IMR-90 (cell line): ENCODE measurements at regions not wholly inside any gene's neighbourhood (a gene's known extent, or its start where the extent isn't known, plus 50 kb on each side); places are given as distances from the start of the nearest gene placed in this dataset.

Experiments used
- ATAC-seq: fragments of 200-7000 bp; cut with Tn5 transposase; 2 replicates; pipeline ENCODE4 v1.9.1; 2020; ENCODE audit warnings: low read depth, mild to moderate bottlenecking, moderate library complexity
- BruUV-seq: library from RNA; stranded (reverse); fragments of 400-500 nt; replicated peaks from 2 replicates; lab custom pipeline; 2021; lab: Mats Ljungman, UMichigan
- CTCF ChIA-PET: fragments of 300-600 bp; formaldehyde crosslinking; extraction: SDS; loops from one replicate; lab custom pipeline; 2021; ENCODE audit warnings: antibody characterized with exemption; lab: Yijun Ruan, JAX
- POLR2A ChIA-PET: fragments of 300-600 bp; sonication (Branson Sonifier 250); formaldehyde crosslinking; loops from one replicate; lab custom pipeline; 2022; ENCODE audit warnings: antibody characterized with exemption; ENCODE audit not compliant: unreplicated experiment; lab: Charles Lee
- DNase-seq: peaks from one replicate; pipeline ENCODE4 v3.0.0; 2013
- H2AFZ ChIP-seq: replicated peaks from 2 replicates; pipeline ENCODE3; 2013; ENCODE audit warnings: low read length, mild to moderate bottlenecking; ENCODE audit not compliant: poor library complexity
- H2AK5ac ChIP-seq: 2 replicates; pipeline ENCODE4 v1.6.1; 2013; ENCODE audit warnings: low read depth, low read length, inconsistent platforms
- H2AK9ac ChIP-seq: replicated peaks from 2 replicates; pipeline ENCODE3; 2013; ENCODE audit warnings: mild to moderate bottlenecking, low read depth, low read length, moderate library complexity; ENCODE audit not compliant: poor library complexity
- H2BK120ac ChIP-seq: 2 replicates; pipeline ENCODE4 v1.6.1; 2013; ENCODE audit warnings: low read depth, low read length, inconsistent platforms
- H2BK15ac ChIP-seq: 3 replicates; pipeline ENCODE4 v1.6.1; 2013; ENCODE audit warnings: low read depth, low read length, inconsistent platforms
- H2BK20ac ChIP-seq: 2 replicates; pipeline ENCODE4 v1.6.1; 2013; ENCODE audit warnings: low read depth, mild to moderate bottlenecking, inconsistent platforms, low read length, moderate library complexity
- H2BK5ac ChIP-seq: 2 replicates; pipeline ENCODE4 v1.6.1; 2013; ENCODE audit warnings: mild to moderate bottlenecking, low read depth, low read length, inconsistent platforms; ENCODE audit not compliant: poor library complexity, severe bottlenecking
- H3K14ac ChIP-seq: replicated peaks from 2 replicates; pipeline ENCODE4 v1.6.1; 2013; ENCODE audit warnings: low read depth, low read length, inconsistent platforms
- H3K18ac ChIP-seq: 2 replicates; pipeline ENCODE4 v1.6.1; 2013; ENCODE audit warnings: low read depth, low read length, control low read depth
- H3K23ac ChIP-seq: 2 replicates; pipeline ENCODE4 v1.6.1; 2013; ENCODE audit warnings: low read depth, low read length, inconsistent platforms
- H3K27ac ChIP-seq: 2 replicates; pipeline ENCODE4 v1.5.1; 2013; ENCODE audit warnings: mild to moderate bottlenecking, control low read depth, low read length; ENCODE audit not compliant: insufficient read depth
- H3K27me3 ChIP-seq: 2 replicates; pipeline ENCODE4 v1.6.1; 2013; ENCODE audit warnings: low read length; ENCODE audit not compliant: control insufficient read depth, insufficient read depth
- H3K36me3 ChIP-seq: 2 replicates; pipeline ENCODE4 v1.6.1; 2013; ENCODE audit warnings: low read length, mixed read lengths; ENCODE audit not compliant: control insufficient read depth, insufficient read depth
- H3K4ac ChIP-seq: 2 replicates; pipeline ENCODE4 v1.6.1; 2013; ENCODE audit warnings: low read depth, low read length, inconsistent platforms
- H3K4me1 ChIP-seq: 2 replicates; pipeline ENCODE4 v1.6.1; 2013; ENCODE audit warnings: low read length, mixed read lengths; ENCODE audit not compliant: control insufficient read depth, insufficient read depth
- H3K4me2 ChIP-seq: 2 replicates; pipeline ENCODE4 v1.6.1; 2013; ENCODE audit warnings: low read depth, mild to moderate bottlenecking, control low read depth, low read length, moderate library complexity
- H3K4me3 ChIP-seq: 2 replicates; pipeline ENCODE4 v1.5.1; 2013; ENCODE audit warnings: low read depth, mild to moderate bottlenecking, control low read depth, low read length, moderate library complexity; ENCODE audit not compliant: insufficient read depth
- H3K56ac ChIP-seq: 2 replicates; pipeline ENCODE4 v1.6.1; 2013; ENCODE audit warnings: low read length, inconsistent platforms; ENCODE audit not compliant: insufficient read depth; ENCODE audit errors: extremely low read depth
- H3K79me1 ChIP-seq, 2 experiments: 2 replicates each; pipeline ENCODE4 v1.6.1; 2013; ENCODE audit warnings: low read length in 2 of 2, inconsistent platforms in 1 of 2, low read depth in 1 of 2
- H3K9ac ChIP-seq: 2 replicates; pipeline ENCODE4 v1.6.1; 2013; ENCODE audit warnings: low read depth, low read length, control low read depth
- H3K9me1 ChIP-seq: 2 replicates; pipeline ENCODE4 v1.6.1; 2013; ENCODE audit warnings: low read length, inconsistent platforms; ENCODE audit not compliant: insufficient read depth
- H3K9me3 ChIP-seq: 2 replicates; pipeline ENCODE4 v1.6.1; 2013; ENCODE audit warnings: low read length; ENCODE audit not compliant: control insufficient read depth, insufficient read depth
- H4K20me1 ChIP-seq: 2 replicates; pipeline ENCODE4 v1.6.1; 2013; ENCODE audit warnings: low read length, inconsistent platforms; ENCODE audit not compliant: insufficient read depth
- H4K5ac ChIP-seq: 2 replicates; pipeline ENCODE4 v1.6.1; 2013; ENCODE audit warnings: mild to moderate bottlenecking, low read depth, low read length, control low read depth
- H4K8ac ChIP-seq, 2 experiments: 2 replicates each; pipeline ENCODE4 v1.6.1; 2013; ENCODE audit warnings: low read depth in 2 of 2, low read length in 2 of 2, control low read depth in 1 of 2, inconsistent platforms in 1 of 2
- H4K91ac ChIP-seq: 2 replicates; pipeline ENCODE4 v1.6.1; 2013; ENCODE audit warnings: low read depth, low read length, inconsistent platforms; ENCODE audit not compliant: insufficient read depth
- BHLHE40 ChIP-seq: fragments of 150-350 bp; IDR thresholded peaks from 2 replicates; pipeline ENCODE4 v1.6.1; 2016; ENCODE audit warnings: mild to moderate bottlenecking, low read depth, low read length
- CEBPB ChIP-seq: IDR thresholded peaks from 2 replicates; pipeline ENCODE4 v1.6.1; 2012; ENCODE audit warnings: low read depth, low read length, improper control_type of control experiment
- CTCF ChIP-seq: conservative IDR thresholded peaks from 2 replicates; pipeline ENCODE4 v1.5.1; 2012; ENCODE audit warnings: mild to moderate bottlenecking, low read depth, low read length, improper control_type of control experiment
- FOS ChIP-seq: fragments of 150-350 bp; IDR thresholded peaks from 2 replicates; pipeline ENCODE4 v1.6.1; 2016; ENCODE audit warnings: low read depth, low read length
- MAFK ChIP-seq: IDR thresholded peaks from 2 replicates; pipeline ENCODE4 v1.6.1; 2012; ENCODE audit warnings: low read depth, low read length, improper control_type of control experiment
- MAZ ChIP-seq: IDR thresholded peaks from 2 replicates; pipeline ENCODE4 v1.6.1; 2012; ENCODE audit warnings: low read depth, mild to moderate bottlenecking, low read length, improper control_type of control experiment, moderate library complexity, borderline replicate concordance
- POLR2A ChIP-seq: IDR thresholded peaks from 2 replicates; pipeline ENCODE4 v1.6.1; 2012; ENCODE audit warnings: mild to moderate bottlenecking, low read depth, low read length
- RAD21 ChIP-seq: IDR thresholded peaks from 2 replicates; pipeline ENCODE4 v1.6.1; 2012; ENCODE audit warnings: low read length, improper control_type of control experiment
- RFX5 ChIP-seq: IDR thresholded peaks from 2 replicates; pipeline ENCODE4 v1.8.0; 2012; ENCODE audit warnings: low read depth, mild to moderate bottlenecking, low read length, moderate library complexity
- SMC3 ChIP-seq: fragments of 150-350 bp; IDR thresholded peaks from 2 replicates; pipeline ENCODE4 v1.6.1; 2016; ENCODE audit warnings: low read depth, mild to moderate bottlenecking, antibody characterized with exemption, low read length, moderate library complexity
- dilution Hi-C: fragments of 300-500 bp; cut with HindIII; formaldehyde crosslinking; loops from one replicate; pipeline ENCODE4 v1.14.3; 2018; ENCODE audit warnings: low sequenced_read_pairs; ENCODE audit not compliant: unreplicated experiment
- in situ Hi-C: fragments of 300-500 bp; cut with MboI; formaldehyde crosslinking; loops from 3 replicates; pipeline ENCODE4 v1.14.3; 2019; ENCODE audit warnings: low sequenced_read_pairs, inconsistent platforms, mixed read lengths
- intact Hi-C: fragments of 100-400 bp; cut with micrococcal nuclease; formaldehyde crosslinking; loops from 2 replicates; pipeline ENCODE4 v1.10.0; 2022
- TF ChIP-seq, protein P1 (sequence below): fragments of 150-350 bp; IDR thresholded peaks from 2 replicates; pipeline ENCODE4 v1.6.1; 2016; ENCODE audit warnings: low read depth, mild to moderate bottlenecking, low read length, moderate library complexity, borderline replicate concordance

DNA sequence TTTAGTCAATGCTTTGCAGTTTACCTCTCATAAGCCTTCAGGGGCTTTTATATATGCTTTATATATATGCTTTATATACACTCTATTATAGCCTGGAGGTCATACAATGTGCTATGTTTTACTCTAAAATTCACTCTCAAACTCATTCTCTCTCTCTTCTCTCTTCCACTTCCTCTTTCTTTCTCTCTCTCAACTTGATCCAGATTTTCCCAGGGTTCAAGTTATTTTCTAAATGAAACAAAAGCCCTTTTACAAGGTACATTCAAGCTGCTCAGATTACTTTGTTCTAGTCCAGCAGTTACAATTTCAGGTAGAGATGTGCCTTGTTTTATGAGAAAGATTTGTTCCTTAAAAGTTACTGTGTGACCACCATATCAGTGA lies 79.6 kb upstream of the ACP3 start:
- intact Hi-C loops = no loop called here
- BruUV-seq = no TSS peak
- CTCF ChIA-PET = no interaction called here

More for the DNA sequence above, 79.6 kb upstream of the ACP3 start:
- POLR2A ChIA-PET = no interaction called here
- dilution Hi-C loops (no loop called here), in situ Hi-C loops (no loop called here)
- Histone ChIP-seq H4K20me1 (no peaks in the 10 kb centered on the region), H3K4me3 (no peak overlapping the region), H4K91ac (no peak overlapping the region), H3K27me3 (no peaks in the 10 kb centered on the region; the same call in 1 of the 2 replicates), H2BK5ac (no peak overlapping the region), H2AFZ (no peak overlapping the region), H3K9me1 (no peaks in the 10 kb centered on the region), H2AK5ac (no peak overlapping the region), H3K9ac (no peak overlapping the region), H2BK20ac (no peak overlapping the region), H3K79me1 (no peaks in the 10 kb centered on the region), H3K4me2 (no peak overlapping the region), H2BK15ac (no peak overlapping the region), H4K8ac (no peak overlapping the region), H2BK120ac (no peak overlapping the region), H3K27ac (no peak overlapping the region), H4K5ac (no peak overlapping the region), H3K56ac (no peak overlapping the region), H3K23ac (no peak overlapping the region), H3K4ac (no peak overlapping the region), H3K18ac (no peak overlapping the region), H3K14ac (no peak overlapping the region), H3K4me1 (peaks cover 2% of the 10 kb centered on the region; the same call in 1 of the 2 replicates), H3K9me3 (no peaks in the 10 kb centered on the region), H3K36me3 (no peaks in the 10 kb centered on the region), H2AK9ac (no peak overlapping the region)
- DNase-seq (no peak), ATAC-seq (no peak)
- no peak for TF ChIP-seq POLR2A
- no peak for TF ChIP-seq MAZ
- TF ChIP-seq SMC3 = no peak
- no peak for TF ChIP-seq CTCF
- TF ChIP-seq BHLHE40 = no peak
- TF ChIP-seq, protein P1, sequence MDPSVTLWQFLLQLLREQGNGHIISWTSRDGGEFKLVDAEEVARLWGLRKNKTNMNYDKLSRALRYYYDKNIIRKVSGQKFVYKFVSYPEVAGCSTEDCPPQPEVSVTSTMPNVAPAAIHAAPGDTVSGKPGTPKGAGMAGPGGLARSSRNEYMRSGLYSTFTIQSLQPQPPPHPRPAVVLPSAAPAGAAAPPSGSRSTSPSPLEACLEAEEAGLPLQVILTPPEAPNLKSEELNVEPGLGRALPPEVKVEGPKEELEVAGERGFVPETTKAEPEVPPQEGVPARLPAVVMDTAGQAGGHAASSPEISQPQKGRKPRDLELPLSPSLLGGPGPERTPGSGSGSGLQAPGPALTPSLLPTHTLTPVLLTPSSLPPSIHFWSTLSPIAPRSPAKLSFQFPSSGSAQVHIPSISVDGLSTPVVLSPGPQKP = no peak
- no peak for TF ChIP-seq CEBPB
- TF ChIP-seq RAD21 = no peak
- TF ChIP-seq RFX5 = no peak
- TF ChIP-seq FOS = no peak
- no peak for TF ChIP-seq MAFK
